Hepatocyte (in vitro differentiated cells): ENCODE measurements at regions not wholly inside any gene's neighbourhood (a gene's known extent, or its start where the extent isn't known, plus 50 kb on each side); places are given as distances from the start of the nearest gene placed in this dataset.

Source experiments
- EZH2phosphoT487 ChIP-seq: fragments of 200-600 bp; sonication (generic); IDR thresholded peaks from one replicate; pipeline ENCODE4 v1.6.1; 2018; ENCODE audit warnings: antibody characterized with exemption, mild to moderate bottlenecking, low read depth, moderate library complexity; ENCODE audit not compliant: unreplicated experiment, severe bottlenecking
- TF ChIP-seq, protein P1 (sequence below): fragments of 200-600 bp; sonication (generic); IDR thresholded peaks from 2 replicates; pipeline ENCODE4 v1.5.1; 2016; ENCODE audit warnings: antibody characterized with exemption, mild to moderate bottlenecking; ENCODE audit not compliant: poor library complexity

DNA sequence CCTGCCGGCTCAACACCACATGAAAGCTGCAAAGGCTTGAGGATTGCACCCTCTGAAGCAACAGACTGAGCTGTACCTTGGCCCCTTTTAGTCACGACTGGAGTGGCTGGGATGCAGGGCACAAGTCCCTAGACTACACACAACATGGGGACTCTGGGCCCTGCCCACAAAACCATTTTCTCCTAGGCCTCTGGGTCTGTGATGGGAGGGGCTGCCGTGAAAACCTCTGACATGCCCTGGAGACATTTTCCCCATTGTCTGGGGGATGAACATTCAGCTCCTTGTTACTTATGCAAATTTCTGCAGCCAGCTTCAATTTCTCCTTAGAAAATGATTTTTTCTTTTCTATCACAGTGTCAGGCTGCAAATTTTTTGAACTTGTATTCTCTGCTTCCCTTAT lies 123.5 kb upstream of the SMARCAD1 start:
- TF ChIP-seq, protein P1, sequence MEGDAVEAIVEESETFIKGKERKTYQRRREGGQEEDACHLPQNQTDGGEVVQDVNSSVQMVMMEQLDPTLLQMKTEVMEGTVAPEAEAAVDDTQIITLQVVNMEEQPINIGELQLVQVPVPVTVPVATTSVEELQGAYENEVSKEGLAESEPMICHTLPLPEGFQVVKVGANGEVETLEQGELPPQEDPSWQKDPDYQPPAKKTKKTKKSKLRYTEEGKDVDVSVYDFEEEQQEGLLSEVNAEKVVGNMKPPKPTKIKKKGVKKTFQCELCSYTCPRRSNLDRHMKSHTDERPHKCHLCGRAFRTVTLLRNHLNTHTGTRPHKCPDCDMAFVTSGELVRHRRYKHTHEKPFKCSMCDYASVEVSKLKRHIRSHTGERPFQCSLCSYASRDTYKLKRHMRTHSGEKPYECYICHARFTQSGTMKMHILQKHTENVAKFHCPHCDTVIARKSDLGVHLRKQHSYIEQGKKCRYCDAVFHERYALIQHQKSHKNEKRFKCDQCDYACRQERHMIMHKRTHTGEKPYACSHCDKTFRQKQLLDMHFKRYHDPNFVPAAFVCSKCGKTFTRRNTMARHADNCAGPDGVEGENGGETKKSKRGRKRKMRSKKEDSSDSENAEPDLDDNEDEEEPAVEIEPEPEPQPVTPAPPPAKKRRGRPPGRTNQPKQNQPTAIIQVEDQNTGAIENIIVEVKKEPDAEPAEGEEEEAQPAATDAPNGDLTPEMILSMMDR: no peak
- TF ChIP-seq EZH2phosphoT487: no peak
